ENCODE measurements at regions not wholly inside any gene's neighbourhood (a gene's known extent, or its start where the extent isn't known, plus 50 kb on each side); places are given as distances from the start of the nearest gene placed in this dataset.

DNA sequence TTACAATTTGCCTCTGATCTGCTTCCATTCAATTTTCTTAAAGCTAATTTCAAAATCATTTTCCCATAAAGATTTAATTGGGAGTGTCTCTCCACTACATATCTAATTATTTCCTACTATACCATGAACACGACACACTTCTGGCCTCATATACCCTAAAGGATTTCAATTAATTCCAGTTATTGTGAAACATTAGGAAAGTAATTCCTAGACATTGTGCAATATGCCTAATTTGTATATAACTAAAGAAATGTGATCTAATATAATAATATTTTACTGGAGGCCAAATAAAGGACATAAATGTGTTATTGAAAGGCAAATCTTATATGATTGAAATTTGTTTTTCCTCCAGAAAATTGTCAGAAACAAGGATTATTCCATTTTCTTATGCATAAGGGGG is 727.2 kb upstream of the ADGRL2 start:
- Histone ChIP-seq H3K4me3 (replicated peaks; ENCODE audit: insufficient read depth, low read length) (no peak overlapping the region), H3K27me3 (ENCODE audit: insufficient read depth, poor library complexity, severe bottlenecking) (no peaks in the 10 kb centered on the region), H3K27ac (replicated peaks) (no peak overlapping the region)
- no peak for TF ChIP-seq REST (IDR thresholded peaks at IDR 0.05; ENCODE audit: insufficient replicate concordance, low read depth)
- TF ChIP-seq CTCF (IDR thresholded peaks at IDR 0.05; ENCODE audit: insufficient read depth, low read length) = no peak
- no peak for TF ChIP-seq SPI1 (IDR thresholded peaks at IDR 0.05; ENCODE audit: borderline replicate concordance, low read depth)
- no peak for TF ChIP-seq GABPA (IDR thresholded peaks at IDR 0.05; ENCODE audit: low read depth)
- TF ChIP-seq POLR2AphosphoS5 (IDR thresholded peaks at IDR 0.05; ENCODE audit: low read depth) = no peak
- DNase-seq (ENCODE audit: low read depth in 1 of 2, low spot score in 1 of 2) = no peak

- Histone ChIP-seq H3K27me3 (ENCODE audit: insufficient read depth, poor library complexity, severe bottlenecking) (no peaks in the 10 kb centered on the region), H3K4me3 (replicated peaks; ENCODE audit: insufficient read depth, low read length) (no peak overlapping the region), H3K27ac (replicated peaks) (no peak overlapping the region)
- no peak for DNase-seq (ENCODE audit: low read depth in 1 of 2, low spot score in 1 of 2)
- no peak for TF ChIP-seq CTCF (IDR thresholded peaks at IDR 0.05; ENCODE audit: insufficient read depth, low read length)
- no peak for TF ChIP-seq POLR2AphosphoS5 (IDR thresholded peaks at IDR 0.05; ENCODE audit: low read depth)
- no peak for TF ChIP-seq REST (IDR thresholded peaks at IDR 0.05; ENCODE audit: insufficient replicate concordance, low read depth)
- TF ChIP-seq GABPA (IDR thresholded peaks at IDR 0.05; ENCODE audit: low read depth) = no peak
- no peak for TF ChIP-seq SPI1 (IDR thresholded peaks at IDR 0.05; ENCODE audit: borderline replicate concordance, low read depth)
Observed at GRCh38 chr1:81071969-81072753, 728.6 kb upstream of the ADGRL2 start.

DNA sequence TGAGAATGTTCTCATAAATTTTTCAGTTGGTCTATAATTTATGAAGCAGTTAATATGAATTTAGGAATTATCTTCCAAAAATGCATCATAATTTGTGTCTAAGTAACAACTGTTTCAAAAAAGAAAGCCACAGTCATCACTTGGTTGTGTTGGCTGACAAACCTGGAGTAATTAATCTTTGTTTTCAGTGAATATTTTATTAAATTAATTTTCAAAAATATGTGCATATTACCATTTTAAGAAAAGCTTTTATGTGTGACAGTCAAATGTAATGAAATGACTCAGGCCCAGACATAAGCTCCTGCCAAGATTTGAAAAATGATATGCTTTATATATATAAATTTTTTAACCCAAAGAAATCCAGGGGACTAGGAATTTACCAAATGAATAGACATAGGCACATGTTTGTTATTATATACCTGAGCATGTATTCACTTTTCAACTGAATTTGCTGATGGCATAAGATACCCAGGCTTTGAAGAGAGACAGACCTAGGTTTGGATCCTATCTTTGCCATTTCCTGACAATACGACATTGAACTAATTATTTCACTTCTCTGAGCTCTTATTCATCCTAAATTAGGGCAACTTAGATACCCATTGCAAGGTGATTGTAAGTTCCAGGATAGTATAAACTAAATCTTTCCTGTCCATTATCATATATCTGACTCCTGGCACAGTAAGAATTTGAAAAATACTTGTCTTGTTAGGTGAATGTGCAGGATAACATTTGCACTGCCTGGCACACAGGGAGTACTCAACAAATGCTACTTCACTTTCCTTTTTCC is 729.5 kb upstream of the ADGRL2 start:
- DNase-seq (ENCODE audit: low read depth in 1 of 2, low spot score in 1 of 2) = no peak
- H3K27ac ChIP-seq (replicated peaks) = no peak overlapping the region
- H3K4me3 ChIP-seq (replicated peaks; ENCODE audit: insufficient read depth, low read length) = no peak overlapping the region
- TF ChIP-seq CTCF (IDR thresholded peaks at IDR 0.05; ENCODE audit: insufficient read depth, low read length) = no peak
- TF ChIP-seq POLR2AphosphoS5 (IDR thresholded peaks at IDR 0.05; ENCODE audit: low read depth) = no peak
- TF ChIP-seq REST (IDR thresholded peaks at IDR 0.05; ENCODE audit: insufficient replicate concordance, low read depth) = no peak
- no peak for TF ChIP-seq SPI1 (IDR thresholded peaks at IDR 0.05; ENCODE audit: borderline replicate concordance, low read depth)
- no peak for TF ChIP-seq GABPA (IDR thresholded peaks at IDR 0.05; ENCODE audit: low read depth)
- no peaks in the 10 kb centered on the region for H3K27me3 ChIP-seq (ENCODE audit: insufficient read depth, poor library complexity, severe bottlenecking)
